Right lobe of liver (tissue), 4 donors: ENCODE measurements at regions not wholly inside any gene's neighbourhood (a gene's known extent, or its start where the extent isn't known, plus 50 kb on each side); places are given as distances from the start of the nearest gene placed in this dataset.

ENCODE experiments used
- CTCF ChIP-seq, 4 donors: fragments of 200-600 bp in 3 of 4; fragments of 450-650 bp in 1 of 4; IDR thresholded peaks; one replicate each; pipeline versions ENCODE4 v1.5.1 to v1.8.0; 2016 to 2022; ENCODE audit warnings: antibody characterized with exemption in 4 of 4, mild to moderate bottlenecking in 2 of 4
- POLR2A ChIP-seq: fragments of 450-650 bp; IDR thresholded peaks from one replicate; pipeline ENCODE4 v1.6.1; 2017; ENCODE audit warnings: antibody characterized with exemption, mild to moderate bottlenecking
- donor health status: DM: no; HTN: no; CAD: no.
- donor health status: DM: no; HTN: no; CAD: no.
- donor health status: DM: no; HTN: yes; CAD: no.

- TF ChIP-seq POLR2A (no peak), CTCF (IDR thresholded peaks at IDR 0.05) (no peak)
These were observed 660.6 kb downstream of the ETS1 start for GRCh38 chr11:127926721-127927120.
